ENCODE measurements at regions not wholly inside any gene's neighbourhood (a gene's known extent, or its start where the extent isn't known, plus 50 kb on each side); places are given as distances from the start of the nearest gene placed in this dataset.

DNA sequence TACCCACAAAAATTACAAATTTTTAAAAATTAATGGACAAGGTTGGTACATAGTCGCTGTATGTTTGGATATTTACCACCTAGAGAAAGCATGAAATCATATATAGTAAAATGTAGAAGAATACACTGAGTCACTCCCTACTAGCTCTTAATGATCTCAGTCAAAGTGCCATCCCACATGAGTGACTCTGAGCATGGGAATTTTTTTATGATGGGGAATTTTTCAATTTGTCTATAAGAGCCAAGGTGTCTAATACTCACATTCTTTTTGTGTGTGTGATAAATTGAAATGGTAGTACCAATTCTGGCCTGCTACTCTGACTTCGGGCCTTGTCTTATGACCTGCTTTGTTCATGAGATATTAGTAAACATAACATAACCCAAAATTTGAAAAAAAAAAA, 483.2 kb downstream of the CDH10 start:
- TF ChIP-seq, protein P1, sequence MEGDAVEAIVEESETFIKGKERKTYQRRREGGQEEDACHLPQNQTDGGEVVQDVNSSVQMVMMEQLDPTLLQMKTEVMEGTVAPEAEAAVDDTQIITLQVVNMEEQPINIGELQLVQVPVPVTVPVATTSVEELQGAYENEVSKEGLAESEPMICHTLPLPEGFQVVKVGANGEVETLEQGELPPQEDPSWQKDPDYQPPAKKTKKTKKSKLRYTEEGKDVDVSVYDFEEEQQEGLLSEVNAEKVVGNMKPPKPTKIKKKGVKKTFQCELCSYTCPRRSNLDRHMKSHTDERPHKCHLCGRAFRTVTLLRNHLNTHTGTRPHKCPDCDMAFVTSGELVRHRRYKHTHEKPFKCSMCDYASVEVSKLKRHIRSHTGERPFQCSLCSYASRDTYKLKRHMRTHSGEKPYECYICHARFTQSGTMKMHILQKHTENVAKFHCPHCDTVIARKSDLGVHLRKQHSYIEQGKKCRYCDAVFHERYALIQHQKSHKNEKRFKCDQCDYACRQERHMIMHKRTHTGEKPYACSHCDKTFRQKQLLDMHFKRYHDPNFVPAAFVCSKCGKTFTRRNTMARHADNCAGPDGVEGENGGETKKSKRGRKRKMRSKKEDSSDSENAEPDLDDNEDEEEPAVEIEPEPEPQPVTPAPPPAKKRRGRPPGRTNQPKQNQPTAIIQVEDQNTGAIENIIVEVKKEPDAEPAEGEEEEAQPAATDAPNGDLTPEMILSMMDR (IDR thresholded peaks at IDR 0.05) = no peak
- no peak for TF ChIP-seq POLR2AphosphoS5 (IDR thresholded peaks at IDR 0.05; ENCODE audit: insufficient read depth in 1 of 2, low read depth in 1 of 2)
- TF ChIP-seq POLR2A (IDR thresholded peaks at IDR 0.05) = no peak
